ENCODE measurements at regions not wholly inside any gene's neighbourhood (a gene's known extent, or its start where the extent isn't known, plus 50 kb on each side); places are given as distances from the start of the nearest gene placed in this dataset.

- intact Hi-C loops (cut with DNase I): no loop called here
- Histone ChIP-seq H3K27me3 (no peaks in the 10 kb centered on the region), H3K9me3 (replicated peaks in 1 of 3) (no peaks in the 10 kb centered on the region), H3K27ac (no peak overlapping the region), H3K4me3 (no peak overlapping the region), H3K36me3 (replicated peaks in 1 of 2) (no peaks in the 10 kb centered on the region), H3K4me1 (replicated peaks in 1 of 2) (no peaks in the 10 kb centered on the region)
- DNase-seq: peak in 4 of 7 donors; percentile 18 to 29 (median 28)
- 39 to 52% (median 44%) methylated on average over 4 of the region's 4 CpGs for WGBS, 4 donors
- TF ChIP-seq POLR2A (IDR thresholded peaks at IDR 0.05): no peak
- TF ChIP-seq CTCF (IDR thresholded peaks at IDR 0.05): no peak
These were observed 129.4 kb upstream of the PAX6 start for GRCh38 chr11:31940371-31941037.

GRCh38 chr11:31939004-31939403 lies 127.9 kb upstream of the PAX6 start:
- Histone ChIP-seq H3K27me3 (peaks cover under 1% of the 10 kb centered on the region), H3K9me3 (replicated peaks in 1 of 3) (no peaks in the 10 kb centered on the region), H3K27ac (no peak overlapping the region), H3K4me1 (replicated peaks in 1 of 2) (no peaks in the 10 kb centered on the region), H3K36me3 (replicated peaks in 1 of 2) (no peaks in the 10 kb centered on the region), H3K4me3 (no peak overlapping the region)
- WGBS, 4 donors: 42 to 66% (median 54%) methylated on average over 3 of the region's 3 CpGs
- DNase-seq: no peak
- TF ChIP-seq POLR2A (IDR thresholded peaks at IDR 0.05) (no peak), CTCF (IDR thresholded peaks at IDR 0.05) (no peak)
- intact Hi-C loops (cut with DNase I): no loop called here

GRCh38 chr11:31936312-31936711 lies 125.2 kb upstream of the PAX6 start:
- no peak overlapping the region for H3K4me3 ChIP-seq
- no peaks in the 10 kb centered on the region for H3K9me3 ChIP-seq (replicated peaks in 1 of 3)
- H3K4me1 ChIP-seq (replicated peaks in 1 of 2): no peaks in the 10 kb centered on the region
- H3K36me3 ChIP-seq (replicated peaks in 1 of 2): no peaks in the 10 kb centered on the region
- intact Hi-C loops (cut with DNase I): no loop called here
- TF ChIP-seq POLR2A (IDR thresholded peaks at IDR 0.05): no peak
- no peak for TF ChIP-seq CTCF (IDR thresholded peaks at IDR 0.05)
- H3K27ac ChIP-seq: no peak overlapping the region
- DNase-seq: no peak
- WGBS, 4 donors: 78 to 90% (median 85%) methylated on average over 1 of the region's 1 CpG
- H3K27me3 ChIP-seq: peaks cover 2% of the 10 kb centered on the region

GRCh38 chr11:31932879-31933278 lies 121.8 kb upstream of the PAX6 start:
- Histone ChIP-seq H3K36me3 (replicated peaks in 1 of 2) (no peaks in the 10 kb centered on the region), H3K27ac (no peak overlapping the region), H3K4me1 (replicated peaks in 1 of 2) (no peaks in the 10 kb centered on the region), H3K27me3 (peaks cover 2% of the 10 kb centered on the region), H3K4me3 (no peak overlapping the region), H3K9me3 (replicated peaks in 1 of 3) (no peaks in the 10 kb centered on the region)
- WGBS, 4 donors: 38 to 57% (median 47%) methylated on average over 9 of the region's 9 CpGs
- TF ChIP-seq POLR2A (IDR thresholded peaks at IDR 0.05) (no peak), CTCF (IDR thresholded peaks at IDR 0.05) (no peak)
- intact Hi-C loops (cut with DNase I): no loop called here
- DNase-seq: no peak

Data from adrenal gland (tissue), 9 donors.